Left renal cortex interstitium (tissue), 4 donors: ENCODE measurements at regions not wholly inside any gene's neighbourhood (a gene's known extent, or its start where the extent isn't known, plus 50 kb on each side); places are given as distances from the start of the nearest gene placed in this dataset.
"Not testable (repeated sequence)": the region's sequence is repeated elsewhere in the genome, so short reads cannot be mapped to it uniquely, and the experiment has no call there.

Experiments
- DNase-seq, 4 donors: peaks; one replicate each; pipeline ENCODE4 v3.0.0-alpha.2; 2013; ENCODE audit warnings: low read depth in 4 of 4, low spot score in 2 of 4, missing footprints in 1 of 4

DNA sequence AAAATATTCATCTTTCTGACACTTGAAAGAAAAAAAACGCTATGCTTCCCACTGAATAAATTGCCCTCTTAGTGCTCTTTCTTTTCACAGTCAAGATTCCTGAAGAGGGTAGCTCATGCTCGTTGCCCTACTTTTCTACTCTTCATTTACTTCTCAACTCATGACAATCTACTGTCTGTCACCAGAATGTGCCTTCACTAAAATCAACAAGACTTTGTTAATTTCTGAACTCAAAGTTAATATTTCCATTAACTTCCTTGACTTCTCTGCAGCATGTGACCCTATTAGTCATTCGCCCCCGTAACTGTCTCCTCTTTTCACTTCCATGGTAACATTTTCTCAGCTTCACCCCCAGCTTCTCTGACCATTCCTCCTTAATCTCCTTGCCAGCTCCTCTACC lies 98.9 kb upstream of the MAPRE2 start:
- no peak for DNase-seq

DNA sequence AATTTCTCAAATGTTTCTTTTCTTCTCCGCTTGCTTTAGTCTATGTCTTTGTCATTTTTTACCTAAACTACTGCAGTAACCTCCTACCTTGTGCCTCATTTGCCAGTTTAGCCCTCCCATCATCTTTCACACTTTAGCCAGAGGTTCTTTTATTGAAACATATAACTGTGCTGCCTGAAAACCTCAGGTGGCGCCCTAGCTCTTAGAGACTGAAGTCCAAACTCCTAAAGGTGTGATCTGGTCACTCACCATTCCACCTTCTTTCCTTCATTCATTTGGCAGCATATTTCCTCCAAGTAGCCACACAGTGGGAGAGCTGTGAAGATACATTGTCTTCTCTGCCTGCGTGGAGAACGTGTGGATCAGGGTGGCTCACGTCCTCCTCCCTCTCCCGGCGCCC lies 98.2 kb upstream of the MAPRE2 start:
- DNase-seq, result no peak

DNA sequence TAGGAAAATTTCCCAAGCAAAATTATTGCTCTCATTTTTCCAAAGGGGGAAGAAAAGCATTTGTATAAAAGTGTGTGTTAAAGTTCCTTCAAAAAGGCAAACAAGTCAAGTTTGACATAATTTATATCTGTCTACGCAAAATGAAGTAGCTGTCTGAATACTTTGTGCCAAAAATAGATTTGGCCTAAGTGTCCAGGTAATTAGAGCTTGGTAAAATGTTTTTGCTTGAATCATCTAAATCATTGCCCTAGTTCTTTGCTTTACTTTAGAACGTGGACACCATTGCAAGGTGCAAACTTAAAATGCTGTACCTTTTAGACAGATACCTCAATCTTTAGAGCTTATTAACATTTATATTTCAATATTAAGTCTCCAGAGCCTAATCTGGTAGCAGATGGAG lies 97.6 kb upstream of the MAPRE2 start:
- no peak for DNase-seq

DNA sequence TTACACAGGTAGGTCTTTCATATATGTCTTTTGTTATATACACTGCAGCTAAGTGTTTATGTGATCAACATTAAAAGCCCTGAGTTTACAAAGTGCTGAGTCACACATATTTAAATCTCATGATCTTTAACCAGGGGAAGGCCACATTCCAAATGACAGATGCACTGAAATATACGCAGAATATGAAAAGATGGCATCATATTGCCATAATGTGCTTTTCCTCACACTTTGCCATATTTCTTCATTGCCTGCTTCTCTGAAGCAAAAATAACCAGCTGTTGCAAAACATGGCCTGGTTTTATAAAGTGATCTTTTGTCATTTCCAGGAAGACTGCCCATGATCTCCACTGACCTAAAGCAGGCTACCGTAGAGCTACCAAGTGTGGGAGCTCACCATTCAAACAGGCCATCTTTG lies 93.5 kb upstream of the MAPRE2 start:
- DNase-seq, result no peak

DNA sequence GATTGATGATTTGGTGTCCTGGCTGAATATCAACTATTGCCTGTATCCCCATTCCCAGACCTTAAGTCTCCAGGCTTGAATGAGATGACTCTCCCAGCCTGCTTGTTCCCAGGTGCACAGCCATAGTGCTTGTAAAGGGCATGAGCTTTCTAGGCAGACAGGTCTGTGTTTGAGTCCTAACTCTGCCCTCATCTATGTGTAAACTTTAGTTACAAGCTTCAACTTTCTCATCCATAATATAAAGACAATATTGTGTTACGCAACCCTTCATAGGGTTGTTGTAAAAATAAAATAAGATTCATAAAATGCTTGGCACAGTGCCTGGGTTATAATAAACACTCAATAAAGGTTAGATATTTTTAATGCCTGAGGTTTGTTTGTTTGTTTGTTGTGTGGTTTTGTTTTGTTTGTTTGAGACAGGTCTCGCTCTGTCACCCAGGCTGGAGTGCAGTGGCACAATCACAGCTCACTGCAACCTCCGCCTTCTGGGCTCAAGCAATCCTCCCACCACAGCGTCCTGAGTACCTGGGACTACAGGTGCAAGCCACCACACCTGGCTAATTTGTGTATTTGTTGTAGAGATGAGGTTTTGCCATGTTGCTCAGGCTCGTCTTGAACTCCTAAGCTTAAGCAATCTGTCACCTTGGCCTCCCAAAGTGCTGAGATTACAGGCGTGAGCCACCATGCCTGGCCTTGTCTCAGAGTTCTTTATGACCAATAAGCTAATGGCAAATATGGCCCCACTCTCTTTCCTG lies 89.4 kb upstream of the MAPRE2 start:
- DNase-seq, result no peak

DNA sequence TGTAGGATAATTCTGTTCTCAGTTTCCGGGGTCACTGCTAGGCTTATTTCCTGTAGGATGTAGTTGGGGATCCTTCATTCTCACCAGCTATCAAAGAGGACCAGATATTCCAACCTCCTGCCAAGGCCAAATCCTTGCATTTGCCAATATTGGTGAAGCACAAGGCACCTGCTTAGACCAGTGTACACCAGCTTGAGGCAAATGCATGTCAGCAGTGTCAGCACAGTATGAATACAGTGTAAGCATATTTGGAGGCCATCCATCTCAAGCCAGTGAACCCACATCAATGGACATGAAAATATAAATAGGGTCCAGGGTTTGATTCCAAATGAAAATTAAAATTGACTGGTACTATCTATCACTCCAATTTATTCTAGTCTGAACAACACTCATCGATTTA lies 88.0 kb upstream of the MAPRE2 start:
- DNase-seq, result no peak

DNA sequence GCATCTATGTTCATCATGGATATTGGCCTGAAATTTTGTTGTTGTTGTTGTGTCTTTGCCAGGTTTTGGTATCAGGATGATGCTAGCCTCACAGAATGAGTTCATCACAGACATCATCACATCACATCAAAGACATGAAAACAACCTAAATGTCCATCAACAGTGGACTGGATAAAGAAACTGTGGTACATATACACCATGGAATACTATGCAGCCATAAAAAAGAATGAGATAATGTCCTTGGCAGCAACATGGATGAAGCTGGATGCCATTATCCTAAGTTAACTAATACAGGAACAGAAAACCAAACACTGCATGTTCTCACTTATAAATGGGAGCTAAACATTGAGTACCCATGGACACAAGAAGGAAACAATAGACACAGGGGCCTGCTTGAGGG lies 85.7 kb upstream of the MAPRE2 start:
- DNase-seq, result not testable (repeated sequence)

DNA sequence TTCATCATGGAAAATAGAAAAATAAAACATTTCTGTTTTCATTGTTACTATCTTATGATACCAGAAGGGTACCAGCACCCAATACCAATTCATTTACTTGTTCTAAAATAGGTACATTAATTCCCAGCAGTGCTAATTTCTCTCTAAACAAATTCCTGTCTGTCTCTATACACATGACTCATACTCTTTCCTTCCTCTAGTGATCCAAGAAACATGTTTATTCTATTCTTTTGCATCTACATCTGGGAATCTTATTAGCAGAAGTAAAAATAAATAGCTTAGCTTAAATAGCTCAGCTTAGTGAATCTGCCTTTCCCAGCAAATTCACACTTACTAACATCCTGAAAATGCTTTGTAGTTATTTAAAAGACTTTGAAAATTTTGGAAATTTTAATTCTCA lies 84.5 kb upstream of the MAPRE2 start:
- DNase-seq, result no peak

DNA sequence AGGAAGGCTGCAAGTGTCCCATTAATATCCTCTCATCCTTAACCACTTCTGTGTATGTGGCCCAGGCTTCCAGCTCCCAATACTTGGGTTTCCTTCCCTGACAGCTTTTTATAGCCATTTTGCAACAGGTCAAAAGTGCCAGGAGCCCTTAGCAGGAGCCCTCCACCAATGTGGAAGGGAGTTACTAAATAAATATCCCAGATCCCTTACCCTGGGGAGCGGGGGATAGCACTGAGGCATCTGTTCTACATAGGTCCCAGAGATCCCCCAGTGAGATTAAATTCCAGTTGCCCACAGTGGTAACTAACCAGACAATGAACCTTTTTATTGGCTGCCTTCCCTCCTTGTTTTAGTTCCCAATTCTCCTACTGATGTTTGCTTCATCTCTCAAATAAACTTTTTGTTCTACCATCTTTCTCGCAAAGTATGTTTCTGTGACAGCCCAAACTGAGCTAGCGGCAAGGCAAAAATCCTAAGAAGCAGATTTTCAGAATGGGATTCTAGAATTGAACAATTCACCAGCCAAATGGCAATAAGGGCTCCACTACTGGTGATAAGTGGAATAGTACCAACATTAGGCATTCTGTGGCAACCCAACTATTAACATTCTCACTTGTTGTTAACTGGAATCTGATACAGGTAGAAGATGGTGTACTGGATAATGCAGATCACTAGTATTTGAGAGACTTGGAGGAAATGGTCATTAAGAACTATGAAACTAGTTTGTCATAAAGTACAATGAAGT lies 83.9 kb upstream of the MAPRE2 start:
- DNase-seq, result no peak

DNA sequence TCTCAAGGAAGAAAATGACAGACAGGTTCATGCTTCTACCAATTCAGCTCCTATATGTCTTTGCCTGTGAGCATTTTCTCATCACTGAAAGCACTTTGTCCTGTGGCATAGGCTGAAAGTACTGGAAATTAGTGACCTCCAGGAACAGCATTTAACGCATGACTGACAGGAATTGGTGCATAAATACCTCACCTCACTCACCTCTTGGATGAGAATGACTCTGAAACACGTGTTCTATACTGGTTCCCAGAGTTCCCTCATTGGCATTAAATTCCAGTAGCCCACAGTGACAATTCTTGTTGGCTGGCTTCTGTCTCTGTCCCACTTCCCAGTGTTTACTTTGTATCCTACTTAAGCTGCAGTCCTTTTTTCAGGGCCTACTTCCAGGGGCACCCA lies 83.4 kb upstream of the MAPRE2 start:
- DNase-seq, result no peak

DNA sequence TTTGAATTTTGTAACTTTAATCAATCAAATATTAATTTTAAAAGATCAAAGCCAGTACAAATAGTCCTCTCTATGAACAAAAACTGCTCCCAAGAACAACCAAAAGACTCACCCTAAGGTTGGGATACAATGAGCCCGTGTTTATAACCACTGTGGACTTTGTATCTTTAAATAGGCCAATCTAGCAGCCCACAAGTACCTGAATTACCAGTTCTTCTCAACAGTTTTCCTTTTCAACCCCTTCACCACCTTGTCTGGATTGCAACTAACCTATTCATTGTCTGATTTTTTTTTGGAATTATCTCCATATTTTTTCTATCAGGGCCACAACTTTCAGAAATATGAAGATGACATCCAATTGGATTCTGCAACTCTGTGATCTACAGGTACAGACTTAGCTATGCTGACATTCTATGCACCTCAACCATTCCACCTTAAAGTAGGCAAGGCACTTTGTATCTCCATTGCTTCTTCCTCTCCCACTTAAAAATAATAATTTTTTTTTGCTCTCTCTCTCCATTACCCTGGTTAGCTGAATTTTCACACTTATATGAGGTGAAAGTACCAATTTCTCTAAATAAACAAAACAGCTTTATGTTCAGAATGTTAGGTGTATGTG lies 81.9 kb upstream of the MAPRE2 start:
- no peak for DNase-seq

DNA sequence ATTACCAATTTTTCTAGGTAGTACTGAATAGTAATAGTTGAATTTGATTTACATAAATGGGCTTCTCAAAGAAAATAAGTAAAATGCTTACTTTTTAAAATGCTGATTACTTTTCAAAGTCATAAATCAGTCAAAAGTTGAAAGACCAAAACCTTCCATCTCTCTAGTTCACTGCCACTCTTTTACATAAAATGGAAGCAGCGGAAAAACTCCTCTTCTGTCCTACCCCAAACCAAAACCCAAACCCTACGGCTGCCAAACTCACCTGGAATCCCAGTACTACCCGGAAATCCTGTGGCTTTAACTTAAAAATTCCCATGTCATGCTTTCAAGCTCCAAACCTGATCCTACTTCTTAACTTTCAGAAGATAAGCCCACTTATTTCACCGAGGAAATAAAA lies 81.2 kb upstream of the MAPRE2 start:
- DNase-seq, result no peak

DNA sequence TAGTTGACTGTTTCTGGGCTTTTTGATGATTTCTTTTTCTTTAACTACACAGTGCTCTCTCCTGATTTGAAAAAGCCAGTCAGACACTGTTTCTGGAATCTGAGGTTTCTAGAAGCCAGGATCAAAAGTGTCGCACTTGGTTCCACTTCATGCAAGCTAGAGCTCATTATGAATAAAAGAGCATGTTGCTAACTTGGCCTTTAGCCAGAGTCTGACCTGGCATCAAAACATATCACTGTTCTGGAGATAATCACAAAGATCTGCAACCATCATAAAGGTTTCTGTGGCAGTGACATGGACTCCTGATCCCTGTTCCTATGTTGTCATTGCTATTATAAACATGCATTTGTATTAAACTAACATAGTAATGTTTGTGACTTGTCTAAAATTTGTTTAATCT lies 76.1 kb upstream of the MAPRE2 start:
- DNase-seq, result no peak

DNA sequence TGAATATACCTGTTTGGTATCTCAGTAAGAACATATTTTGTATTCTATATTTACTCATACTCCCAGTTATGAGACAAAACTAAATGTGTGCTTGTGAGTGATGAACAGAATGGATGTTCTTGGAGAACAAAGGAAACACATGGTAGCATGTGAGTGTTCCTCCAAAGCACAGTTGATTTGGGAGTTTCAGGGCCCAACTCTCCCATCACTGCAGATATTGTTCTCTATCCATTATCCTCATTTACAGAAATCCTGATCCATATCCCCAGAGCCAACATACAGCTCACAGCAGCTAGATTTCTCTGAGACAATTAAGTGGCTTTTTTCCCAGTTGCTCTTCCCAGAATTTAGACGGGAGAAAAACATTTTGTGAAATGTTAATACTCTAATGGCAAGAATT lies 75.6 kb upstream of the MAPRE2 start:
- no peak for DNase-seq

DNA sequence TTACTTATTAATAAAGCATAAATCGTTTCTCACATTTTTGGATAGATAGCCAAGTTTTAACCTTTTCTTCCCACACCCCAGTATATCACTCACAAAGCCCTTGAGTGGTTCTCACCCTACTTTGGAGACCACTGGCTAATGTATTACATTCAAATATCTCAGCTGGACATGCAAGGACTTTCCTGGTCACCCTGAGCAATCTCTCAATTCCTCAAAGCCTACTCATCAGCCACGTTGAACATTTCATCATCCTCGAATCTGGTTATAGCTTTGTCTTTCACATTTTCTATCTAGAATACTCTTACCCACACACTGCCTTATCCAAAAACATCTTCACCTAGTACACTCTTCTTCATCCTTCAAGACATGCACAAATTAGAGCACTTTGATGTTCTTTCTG lies 71.1 kb upstream of the MAPRE2 start:
- no peak for DNase-seq

DNA sequence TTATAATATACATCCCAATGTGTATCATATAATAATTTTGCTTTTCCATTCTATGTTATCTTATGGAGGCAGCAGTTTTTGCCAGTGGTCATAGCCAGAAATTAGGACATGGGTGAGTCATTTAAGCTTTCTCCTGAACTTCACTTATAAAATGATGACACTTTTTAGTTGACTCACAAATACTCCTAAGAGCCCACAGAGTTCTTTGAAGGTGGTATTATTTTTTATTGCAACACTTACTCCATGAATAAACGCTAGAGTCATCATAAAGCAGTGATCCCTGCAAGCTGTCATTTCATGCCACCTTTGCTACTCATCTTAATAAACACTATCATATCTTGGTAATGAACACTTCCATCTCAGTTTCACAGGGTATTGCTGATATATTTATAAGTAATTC lies 69.9 kb upstream of the MAPRE2 start:
- DNase-seq, result no peak

DNA sequence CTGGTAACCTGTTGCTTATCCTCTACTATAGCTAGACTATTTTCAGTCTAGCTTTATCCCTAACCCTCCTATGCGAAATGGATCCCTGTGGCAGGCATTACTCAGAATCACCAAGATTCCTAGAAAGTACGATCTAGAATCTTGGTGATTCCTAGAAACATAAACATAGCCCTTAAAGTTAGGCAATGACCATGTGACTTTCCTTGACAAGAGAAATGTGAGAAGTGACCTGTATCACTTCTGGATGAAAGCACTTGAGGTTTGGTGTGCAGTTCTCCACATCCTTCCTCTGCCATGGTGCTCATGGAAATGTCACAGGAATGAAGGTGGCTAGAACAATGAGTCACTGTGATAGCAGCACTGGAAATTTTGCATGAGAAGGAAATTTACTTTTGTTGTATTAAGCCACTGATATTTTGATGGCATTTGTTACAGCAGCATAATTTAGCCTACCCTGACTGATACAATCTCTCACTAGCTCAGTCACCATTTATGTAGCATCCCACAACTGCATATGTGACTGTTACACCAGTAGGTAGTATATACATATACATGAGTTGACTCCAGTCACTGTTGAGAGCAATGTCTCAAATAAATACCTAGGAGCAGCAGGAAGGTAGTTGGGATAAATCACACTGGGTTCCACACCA lies 68.3 kb upstream of the MAPRE2 start:
- DNase-seq, result no peak

DNA sequence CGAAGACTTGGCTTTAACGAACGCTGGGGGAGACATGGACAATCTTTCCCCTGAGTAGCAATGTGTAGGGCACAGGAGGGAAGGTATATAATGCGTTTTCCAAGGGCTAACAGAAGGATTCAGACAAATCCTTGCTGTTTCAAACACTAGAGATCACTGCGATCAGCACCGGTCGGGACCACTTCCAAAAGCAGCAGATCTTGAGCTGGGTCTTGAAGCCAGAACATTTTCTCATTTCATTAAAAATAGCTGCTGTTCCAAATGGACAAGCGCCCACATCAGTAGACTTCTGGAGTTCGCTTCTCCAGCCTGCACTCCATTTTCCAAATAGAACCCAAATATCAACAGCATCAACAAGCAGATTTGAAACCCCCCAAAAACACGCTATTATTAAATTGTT lies 65.1 kb upstream of the MAPRE2 start:
- DNase-seq, result no peak

DNA sequence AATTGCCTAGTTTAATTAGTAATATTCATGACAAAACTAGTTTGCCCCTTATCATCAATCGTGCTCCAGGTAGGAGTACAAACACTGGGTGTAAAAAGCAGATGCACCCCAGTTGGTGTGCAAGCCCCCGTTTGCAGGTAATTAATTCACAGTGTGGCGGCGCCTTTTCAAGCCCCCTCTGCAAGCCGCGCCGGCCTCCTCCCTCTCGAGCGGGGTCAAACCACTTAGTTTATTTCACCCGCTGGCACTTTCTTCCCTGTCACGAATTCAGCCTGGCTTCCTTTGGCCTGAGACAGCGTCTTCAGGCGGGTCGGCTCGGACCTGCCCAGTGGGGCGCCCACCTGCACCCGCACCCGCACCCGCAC lies 64.7 kb upstream of the MAPRE2 start:
- peak in 1 of 4 donors; percentile 7 for DNase-seq

DNA sequence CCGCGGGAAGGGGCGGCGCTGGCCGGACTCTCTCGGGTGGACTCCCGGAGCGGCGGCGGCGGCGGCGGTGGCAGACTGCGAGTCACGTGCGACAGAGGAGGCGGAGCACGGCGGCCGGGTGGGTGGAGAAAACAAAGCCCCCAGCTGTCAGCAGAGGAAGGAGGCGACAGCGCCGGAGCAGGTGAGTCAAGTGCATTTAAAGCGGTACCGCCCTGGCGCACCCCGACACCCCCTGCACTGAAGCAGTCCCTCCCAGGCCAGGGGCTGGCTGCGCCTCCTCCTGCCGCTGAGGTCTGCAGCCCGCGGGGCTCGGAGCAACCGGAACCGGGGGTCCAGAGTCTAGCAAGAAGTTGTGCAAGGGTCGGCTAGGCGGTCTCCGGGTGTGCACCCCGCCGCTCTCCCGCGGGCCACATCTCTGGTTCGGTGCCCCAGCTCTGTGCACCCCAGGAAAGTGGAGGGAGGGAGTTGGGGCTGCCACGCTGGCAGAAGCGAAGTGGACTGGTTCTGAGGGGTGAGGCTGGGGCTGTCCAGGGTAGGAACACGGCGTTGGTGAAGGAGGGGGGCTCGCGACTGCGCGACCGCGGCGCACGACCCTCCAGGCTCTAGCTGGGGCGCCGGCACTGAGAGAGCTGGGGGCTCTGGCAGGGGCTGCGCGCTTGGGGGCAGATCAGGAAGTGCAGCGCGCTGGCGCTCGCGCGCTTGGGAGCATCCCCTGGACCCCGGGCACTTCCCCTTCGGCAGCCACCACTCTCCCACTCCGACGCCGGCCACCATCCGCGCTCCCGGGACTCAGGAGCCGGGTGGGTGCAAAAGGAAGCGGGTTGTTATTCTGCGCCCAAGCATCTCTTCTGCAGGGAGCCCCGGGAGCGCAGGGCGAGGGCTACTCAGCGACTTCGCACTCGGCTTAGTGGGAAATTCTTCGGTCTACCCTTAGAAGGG lies 64.0 kb upstream of the MAPRE2 start:
- no peak for DNase-seq
